GM21381 (cell line): ENCODE measurements at regions not wholly inside any gene's neighbourhood (a gene's known extent, or its start where the extent isn't known, plus 50 kb on each side); places are given as distances from the start of the nearest gene placed in this dataset.
"Not testable (repeated sequence)": the region's sequence is repeated elsewhere in the genome, so short reads cannot be mapped to it uniquely, and the experiment has no call there.

Source experiments
- ATAC-seq: cut with Tn5 transposase; IDR thresholded peaks from one replicate; pipeline ENCODE4 v1.9.1; 2021; ENCODE audit warnings: mild to moderate bottlenecking, moderate library complexity; ENCODE audit not compliant: unreplicated experiment

DNA sequence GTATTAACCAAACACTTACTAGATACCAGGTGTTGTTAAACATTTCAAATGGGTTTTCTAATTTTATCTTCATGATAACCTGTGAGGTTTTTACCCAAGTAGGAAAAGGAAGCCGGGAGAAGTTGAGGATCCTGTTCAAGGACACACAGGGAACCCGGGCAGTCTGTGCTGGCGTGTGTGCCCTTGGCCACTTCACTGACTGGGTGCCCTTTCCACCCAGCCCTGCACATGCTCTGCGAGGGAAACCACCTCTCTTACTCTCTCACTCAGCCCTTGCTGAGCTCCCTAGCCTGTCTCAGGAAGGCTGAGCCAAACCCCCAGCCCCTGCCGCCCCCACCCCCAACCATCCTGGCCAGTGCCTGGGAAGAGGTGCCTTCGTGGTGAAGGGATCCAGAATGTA is 51.8 kb downstream of the TEX44 start:
- ATAC-seq, result no peak

DNA sequence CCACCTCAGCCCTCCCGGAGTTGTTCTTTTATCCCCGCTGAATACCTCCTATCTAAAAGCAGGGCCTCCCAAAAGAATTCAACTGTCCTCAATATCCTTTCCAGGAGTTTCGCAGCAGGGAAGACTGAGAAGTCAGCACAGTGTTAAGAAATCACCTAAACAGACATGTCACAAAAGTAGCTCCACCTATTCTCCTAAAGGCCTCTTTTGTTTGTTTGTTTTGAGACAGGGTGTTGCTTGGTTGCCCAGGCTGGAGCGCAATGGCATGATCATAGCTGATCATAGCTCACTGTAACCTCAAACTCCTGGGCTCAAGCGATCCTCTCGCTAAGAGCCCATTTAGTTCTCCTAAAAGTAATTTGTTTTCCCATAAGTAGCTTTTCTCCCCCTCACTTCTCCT is 53.8 kb downstream of the TEX44 start:
- ATAC-seq, result no peak

DNA sequence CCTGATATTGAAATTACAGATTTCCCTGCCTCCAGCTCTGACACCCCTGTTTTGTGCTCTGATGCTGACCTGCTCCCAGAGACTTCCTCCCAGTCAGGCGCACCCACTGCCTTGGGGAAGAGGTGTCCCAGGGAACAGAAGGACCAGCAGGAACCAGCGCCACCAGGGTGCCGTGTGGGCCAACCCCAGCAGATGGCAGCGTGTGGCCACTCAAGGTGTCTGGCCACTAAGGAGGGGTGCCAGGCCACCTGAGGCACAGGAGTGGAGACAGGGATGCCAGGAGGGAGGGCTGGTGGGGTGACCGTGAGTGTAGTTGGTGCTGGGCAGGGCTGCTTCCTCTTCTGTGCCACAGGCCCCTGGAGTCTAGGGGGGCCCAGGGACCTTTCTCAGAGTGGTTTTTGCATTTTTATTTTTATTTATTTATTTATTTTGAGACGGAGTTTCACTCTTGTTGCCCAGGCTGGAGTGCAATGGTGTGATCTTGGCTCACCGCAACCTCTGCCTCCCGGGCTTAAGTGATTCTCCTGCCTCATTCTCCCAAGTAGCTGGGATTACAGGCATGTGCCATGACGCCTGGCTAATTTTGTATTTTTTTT is 56.0 kb downstream of the TEX44 start:
- ATAC-seq, result peak; percentile 65

DNA sequence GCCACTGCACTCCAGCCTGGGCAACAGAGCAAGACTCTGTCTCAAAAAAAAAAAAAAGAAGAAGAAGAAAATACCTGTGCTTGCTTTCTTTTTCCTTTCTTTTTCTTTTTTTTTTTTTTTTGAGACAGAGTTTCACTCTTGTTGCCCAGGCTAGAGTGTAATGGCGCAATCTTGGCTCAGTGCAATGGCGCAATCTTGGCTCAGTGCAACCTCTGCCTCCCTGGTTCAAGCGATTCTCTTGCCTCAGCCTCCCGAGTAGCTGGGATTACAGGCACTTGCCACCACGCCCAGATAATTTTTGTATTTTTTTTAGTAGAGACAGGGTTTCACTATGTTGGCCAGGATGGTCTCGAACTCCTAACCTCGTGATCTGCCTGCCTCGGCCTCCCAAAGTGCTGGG is 56.8 kb upstream of the PTMA start:
- ATAC-seq, result not testable (repeated sequence)

DNA sequence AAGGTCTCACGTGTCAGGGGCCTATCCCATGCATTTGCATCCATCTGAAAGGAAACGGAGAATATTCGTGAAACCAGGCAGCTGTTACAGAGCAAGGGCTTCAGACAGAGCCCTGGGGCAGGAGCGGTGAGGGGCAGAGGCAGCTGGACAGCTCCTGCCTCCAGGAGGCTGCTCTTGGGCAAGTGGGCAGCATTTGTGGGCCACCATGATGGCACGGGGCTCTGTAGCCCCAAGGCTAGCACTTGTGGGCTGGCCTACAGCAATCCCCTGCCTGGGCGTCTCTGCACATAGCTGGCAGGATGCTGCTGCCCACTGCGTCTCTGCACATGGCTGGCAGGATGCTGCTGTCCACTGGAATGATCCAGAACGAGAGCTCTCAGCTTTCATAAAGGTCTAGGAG is 52.8 kb upstream of the PTMA start:
- no peak for ATAC-seq

DNA sequence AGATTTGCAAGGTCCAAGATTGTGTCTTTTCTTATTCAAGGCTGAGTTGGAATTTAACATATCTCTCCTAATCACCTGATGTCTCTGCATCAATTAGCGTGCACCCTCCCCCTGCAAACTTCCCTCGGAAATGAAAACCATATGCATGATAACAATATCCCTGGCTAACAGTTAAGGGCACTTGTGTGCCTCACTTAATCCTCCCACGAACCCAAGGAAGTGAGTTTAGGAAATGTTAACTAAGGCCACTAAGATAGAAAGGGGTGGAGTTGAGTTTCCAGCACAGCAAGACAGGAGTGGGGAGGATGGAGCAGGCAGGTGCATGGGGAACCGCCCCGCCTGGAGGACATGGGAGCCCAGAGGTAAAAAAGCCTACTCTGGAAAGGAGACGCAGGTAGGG is 52.4 kb upstream of the PTMA start:
- ATAC-seq, result no peak
